T-helper 17 cell (primary cell): ENCODE measurements at regions not wholly inside any gene's neighbourhood (a gene's known extent, or its start where the extent isn't known, plus 50 kb on each side); places are given as distances from the start of the nearest gene placed in this dataset.

Experiments
- ATAC-seq: fragments of 150-1000 bp; cut with Tn5 transposase; 2 replicates; pipeline ENCODE4 v1.10.0; 2021; ENCODE audit warnings: mild to moderate bottlenecking, moderate library complexity
- DNase-seq, 3 donors: peaks; one replicate each; pipeline versions ENCODE4 v3.0.0 to v3.0.0-alpha.2; 2020 to 2021
- H3K9me3 ChIP-seq: one replicate; pipeline ENCODE4 v1.7.0; 2013; ENCODE audit warnings: low read length, mild to moderate bottlenecking; ENCODE audit not compliant: control insufficient read depth, poor library complexity, severe bottlenecking
- H3K27ac Mint-ChIP-seq: one replicate; pipeline ENCODE4 v1.8.0; 2022; ENCODE audit warnings: mild to moderate bottlenecking, moderate library complexity, mixed read lengths
- H3K27me3 Mint-ChIP-seq: one replicate; pipeline ENCODE4 v1.8.0; 2022; ENCODE audit warnings: mixed read lengths
- H3K36me3 Mint-ChIP-seq: one replicate; pipeline ENCODE4 v1.8.0; 2022; ENCODE audit warnings: low read depth, mixed read lengths
- H3K4me1 Mint-ChIP-seq: one replicate; pipeline ENCODE4 v1.8.0; 2022; ENCODE audit warnings: mild to moderate bottlenecking, mixed read lengths
- H3K4me3 Mint-ChIP-seq: one replicate; pipeline ENCODE4 v1.8.0; 2022; ENCODE audit warnings: mild to moderate bottlenecking, moderate library complexity, mixed read lengths

DNA sequence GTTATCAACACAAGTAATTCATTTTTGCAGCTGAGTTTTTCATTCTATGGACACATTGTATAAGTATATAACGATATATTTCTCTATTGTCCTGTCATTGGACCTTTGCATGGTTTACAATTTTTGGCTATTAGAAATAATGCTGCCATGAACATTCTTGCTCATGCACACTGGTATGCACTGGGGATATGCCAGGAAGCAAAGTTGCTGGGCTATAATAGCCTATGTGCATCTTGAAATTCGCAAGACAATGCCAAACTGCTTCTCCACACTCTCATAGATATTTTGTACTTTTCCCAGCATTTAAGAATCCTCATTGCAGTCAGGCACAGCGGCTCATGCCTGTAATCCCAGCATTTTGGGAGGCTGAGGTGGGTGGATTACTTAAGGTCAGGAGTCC is 852.6 kb upstream of the ID2 start:
- Mint-ChIP-seq H3K36me3 (peaks cover 2% of the 10 kb centered on the region), H3K27ac (no peak overlapping the region), H3K4me3 (no peak overlapping the region), H3K4me1 (peaks cover 11% of the 10 kb centered on the region), H3K27me3 (peaks cover 6% of the 10 kb centered on the region)
- ATAC-seq (no peak), DNase-seq (no peak)
- no peaks in the 10 kb centered on the region for H3K9me3 ChIP-seq

DNA sequence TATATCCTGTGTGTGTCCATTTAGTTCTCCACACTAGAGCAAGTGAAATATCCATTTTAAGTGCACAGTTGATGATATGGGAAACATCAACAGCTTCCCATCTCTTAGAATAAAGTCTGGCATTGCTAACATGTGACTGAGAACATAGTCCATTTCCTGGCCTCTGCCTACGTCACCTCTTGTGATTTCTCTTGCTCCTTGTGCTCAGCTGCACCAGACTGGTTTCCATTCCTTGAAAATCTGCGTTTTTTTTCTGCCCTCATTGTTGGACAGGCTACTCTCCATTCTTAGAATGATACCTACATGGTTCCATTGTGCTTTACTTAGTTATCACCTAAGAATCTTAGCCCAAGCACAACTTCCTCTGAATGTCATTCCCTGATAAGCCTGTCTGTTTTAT is 851.2 kb upstream of the ID2 start:
- Mint-ChIP-seq H3K36me3 (peaks cover 2% of the 10 kb centered on the region), H3K4me3 (no peak overlapping the region), H3K27ac (no peak overlapping the region), H3K27me3 (peaks cover 6% of the 10 kb centered on the region), H3K4me1 (peaks cover 9% of the 10 kb centered on the region)
- no peaks in the 10 kb centered on the region for H3K9me3 ChIP-seq
- no peak for ATAC-seq
- DNase-seq: no peak

DNA sequence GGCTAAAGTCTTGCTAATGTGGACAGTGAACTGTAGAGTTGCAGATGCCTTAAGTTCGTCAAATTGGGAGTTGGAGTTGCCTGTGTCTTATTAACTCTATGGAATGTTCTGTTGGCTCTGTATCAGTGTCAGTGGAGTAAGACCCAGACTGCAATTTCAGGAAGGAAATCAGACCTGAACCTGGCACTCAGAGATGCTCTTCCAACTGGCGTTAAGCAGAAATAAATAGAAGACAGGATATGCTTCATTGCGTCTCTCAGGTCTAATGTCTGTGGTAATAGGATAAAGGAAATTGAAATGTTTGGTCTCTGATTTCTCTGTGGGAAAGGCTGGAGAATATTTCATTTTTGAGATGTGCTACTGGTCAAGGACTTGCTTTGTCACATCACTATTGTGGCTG is 846.7 kb upstream of the ID2 start:
- H3K9me3 ChIP-seq: no peaks in the 10 kb centered on the region
- ATAC-seq (no peak), DNase-seq (no peak)
- Mint-ChIP-seq H3K4me1 (no peaks in the 10 kb centered on the region), H3K36me3 (no peaks in the 10 kb centered on the region), H3K4me3 (no peak overlapping the region), H3K27me3 (peaks cover 11% of the 10 kb centered on the region), H3K27ac (no peak overlapping the region)

DNA sequence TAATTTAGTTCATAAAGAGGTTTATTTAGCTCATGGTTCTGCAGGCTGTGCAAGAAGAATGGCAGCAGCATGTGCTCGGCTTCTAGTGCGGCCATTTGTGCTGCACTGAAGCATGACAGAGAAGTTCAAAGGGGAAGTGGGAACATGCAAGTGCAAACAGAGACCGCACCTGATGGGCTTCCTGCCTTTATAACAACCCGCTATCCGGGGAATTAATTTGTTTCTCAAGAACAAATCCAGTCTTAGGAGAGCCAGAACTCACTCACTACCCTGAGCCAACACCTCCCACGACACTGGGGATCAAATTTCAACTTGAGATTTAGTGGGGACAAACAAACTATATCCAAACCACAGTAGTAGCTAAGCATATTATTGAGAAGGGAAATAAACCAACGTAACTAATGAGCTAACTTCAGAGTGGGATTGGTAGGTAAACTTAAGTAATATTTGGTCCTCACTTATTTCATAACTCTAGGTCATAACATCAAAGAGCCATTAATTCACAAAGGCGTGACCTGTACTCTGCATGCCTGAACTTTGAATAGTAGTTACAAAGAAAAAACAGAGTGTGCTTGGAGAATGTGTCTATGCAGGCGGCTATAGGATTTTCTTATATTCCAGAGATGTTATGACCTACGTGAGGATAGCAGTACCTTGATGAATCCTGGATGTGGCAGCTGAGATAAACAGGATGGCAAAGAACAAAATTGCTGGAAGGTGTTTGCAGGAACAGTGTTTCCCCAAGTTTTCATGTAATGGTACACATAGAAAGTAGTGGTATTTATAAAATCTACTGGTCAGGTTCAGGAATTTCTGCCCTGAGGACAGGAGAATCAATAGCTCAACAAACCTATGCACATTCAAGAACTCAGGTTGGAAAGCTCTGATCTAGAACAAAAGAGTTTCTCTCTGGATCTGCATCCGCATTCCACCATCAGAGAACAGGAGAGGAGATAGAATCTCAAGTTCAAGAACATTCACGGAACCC is 845.9 kb upstream of the ID2 start:
- Mint-ChIP-seq H3K4me3 (no peak overlapping the region), H3K4me1 (no peaks in the 10 kb centered on the region), H3K27ac (no peak overlapping the region), H3K36me3 (no peaks in the 10 kb centered on the region), H3K27me3 (peaks cover 5% of the 10 kb centered on the region)
- DNase-seq (no peak), ATAC-seq (no peak)
- no peaks in the 10 kb centered on the region for H3K9me3 ChIP-seq

DNA sequence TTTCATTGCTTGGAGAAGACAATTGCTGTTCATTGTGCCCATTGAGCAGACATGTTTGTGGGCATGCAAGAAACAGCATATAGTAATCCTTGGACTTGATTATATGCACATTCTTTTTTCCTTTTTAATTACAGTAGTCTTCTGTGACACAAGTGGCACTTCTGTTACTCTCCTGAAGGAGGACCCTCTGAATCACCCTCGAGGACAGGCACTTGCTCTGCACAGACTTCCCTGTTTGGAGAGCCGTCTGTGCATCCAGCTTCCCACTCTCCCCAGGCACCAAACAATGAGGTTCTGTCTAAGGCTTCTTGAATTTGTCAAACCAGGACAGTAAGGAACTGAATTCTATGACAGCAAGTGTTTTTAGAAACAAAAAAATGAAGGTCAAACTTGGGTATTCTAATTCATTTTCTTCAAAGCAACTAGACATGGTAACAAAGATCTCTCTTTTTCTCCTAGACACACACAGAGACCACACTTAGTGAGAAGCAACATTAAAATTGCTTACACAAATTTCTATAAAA is 844.6 kb upstream of the ID2 start:
- no peaks in the 10 kb centered on the region for H3K9me3 ChIP-seq
- DNase-seq: no peak
- Mint-ChIP-seq H3K4me3 (no peak overlapping the region), H3K4me1 (peaks cover 2% of the 10 kb centered on the region), H3K36me3 (no peaks in the 10 kb centered on the region), H3K27me3 (peaks cover 5% of the 10 kb centered on the region), H3K27ac (no peak overlapping the region)
- no peak for ATAC-seq

DNA sequence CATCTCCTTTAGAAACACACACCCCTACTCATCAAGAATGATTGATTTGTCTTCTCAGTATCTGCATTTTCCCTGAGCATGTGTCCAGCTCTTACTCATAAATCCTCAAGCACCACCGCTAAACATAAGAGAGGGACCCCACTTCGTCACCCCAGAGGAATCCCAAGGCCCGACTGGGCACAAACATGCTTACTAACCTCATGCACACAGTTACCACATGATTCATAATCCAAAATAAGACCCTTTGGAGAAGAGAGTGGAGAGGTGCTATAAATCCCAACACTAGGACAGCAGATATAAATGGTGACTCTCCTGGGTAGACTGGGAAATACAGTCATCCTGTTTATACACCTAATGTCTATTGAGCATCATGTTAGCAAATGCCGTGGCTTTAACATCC is 843.2 kb upstream of the ID2 start:
- no peak overlapping the region for H3K27ac Mint-ChIP-seq
- peaks cover 2% of the 10 kb centered on the region for H3K4me1 Mint-ChIP-seq
- no peak for DNase-seq
- no peak overlapping the region for H3K4me3 Mint-ChIP-seq
- peaks cover 5% of the 10 kb centered on the region for H3K27me3 Mint-ChIP-seq
- no peaks in the 10 kb centered on the region for H3K36me3 Mint-ChIP-seq
- no peak for ATAC-seq
- H3K9me3 ChIP-seq: no peaks in the 10 kb centered on the region

DNA sequence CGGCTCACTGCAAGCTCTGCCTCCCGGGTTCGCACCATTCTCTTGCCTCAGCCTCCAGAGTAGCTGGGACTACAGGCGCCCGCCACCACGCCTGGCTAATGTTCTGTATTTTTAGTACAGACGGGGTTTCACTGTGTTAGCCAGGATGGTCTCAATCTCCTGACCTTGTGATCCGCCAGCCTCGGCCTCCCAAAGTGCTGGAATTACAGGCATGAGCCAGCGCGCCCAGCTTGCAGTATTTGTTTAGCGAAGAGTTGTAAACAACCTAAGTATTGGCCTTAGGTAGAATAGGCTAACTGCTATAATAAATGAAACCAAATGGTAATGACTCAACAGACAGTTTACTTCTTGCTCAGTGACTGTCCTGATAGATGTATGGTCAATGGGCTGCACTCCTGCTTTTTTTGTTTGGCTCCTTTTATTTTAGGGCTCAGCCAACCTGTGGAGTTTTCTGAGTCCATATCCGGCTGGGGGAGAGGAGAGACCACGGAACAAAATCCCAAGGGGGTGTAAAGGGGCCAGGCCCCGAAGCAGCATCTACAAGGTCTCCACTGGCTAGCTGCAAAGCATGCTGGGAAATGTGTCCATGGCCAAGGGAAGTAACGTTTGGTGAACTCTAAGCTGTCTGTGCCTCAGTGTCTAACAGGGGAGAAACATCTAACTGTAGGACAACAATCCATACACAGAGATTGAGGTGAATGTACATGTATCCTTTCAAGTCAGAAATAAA is 841.0 kb upstream of the ID2 start:
- Mint-ChIP-seq H3K27ac (no peak overlapping the region), H3K4me3 (no peak overlapping the region), H3K4me1 (peaks cover 2% of the 10 kb centered on the region), H3K27me3 (peaks cover 5% of the 10 kb centered on the region), H3K36me3 (no peaks in the 10 kb centered on the region)
- no peaks in the 10 kb centered on the region for H3K9me3 ChIP-seq
- DNase-seq (no peak), ATAC-seq (no peak)

DNA sequence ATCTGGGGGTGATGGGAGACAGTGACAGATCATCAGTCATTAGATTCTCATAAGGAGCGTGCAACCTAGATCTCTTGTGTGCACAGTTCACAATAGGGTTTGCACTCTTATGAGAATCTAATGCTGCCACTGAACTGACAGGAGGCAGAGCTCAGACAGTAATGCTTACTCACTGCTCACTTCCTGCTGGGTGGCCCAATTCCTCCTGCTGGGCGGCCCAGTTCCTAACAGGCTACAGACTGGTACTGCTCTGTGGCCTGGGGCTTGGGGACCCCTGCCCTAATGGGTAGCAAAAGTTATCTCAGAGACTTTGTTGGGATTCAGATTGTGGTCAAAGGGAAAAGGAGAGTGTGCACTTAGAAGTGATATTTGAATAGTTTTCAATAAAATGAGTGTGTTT is 840.1 kb upstream of the ID2 start:
- DNase-seq (no peak), ATAC-seq (no peak)
- Mint-ChIP-seq H3K4me1 (peaks cover 2% of the 10 kb centered on the region), H3K4me3 (no peak overlapping the region), H3K27ac (no peak overlapping the region), H3K27me3 (peaks cover 5% of the 10 kb centered on the region), H3K36me3 (no peaks in the 10 kb centered on the region)
- no peaks in the 10 kb centered on the region for H3K9me3 ChIP-seq

DNA sequence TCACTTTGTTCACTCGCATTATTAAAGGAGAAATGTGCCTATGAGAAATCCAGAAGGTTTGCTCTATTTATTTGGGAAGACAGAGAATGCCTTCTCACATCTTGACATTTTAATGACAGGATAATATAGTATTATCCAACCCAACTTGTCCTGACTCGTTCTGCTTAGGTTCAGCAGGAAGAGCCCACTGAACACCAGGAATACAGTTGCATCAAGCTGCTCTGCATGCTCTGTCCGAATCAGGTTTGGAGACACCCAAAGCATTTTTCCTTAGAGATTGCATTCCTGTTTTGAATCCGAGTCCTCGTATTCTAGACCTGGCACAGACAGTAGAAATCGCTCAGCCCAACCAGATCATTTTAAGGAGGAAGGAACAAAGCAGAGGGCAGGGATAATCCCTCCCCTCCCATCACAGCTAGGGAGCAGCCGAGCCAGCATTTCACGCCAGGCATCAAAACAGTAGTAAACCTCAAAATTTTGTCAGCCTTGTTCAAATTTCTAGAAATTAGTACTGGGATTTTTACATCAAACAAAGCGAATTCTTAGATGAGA is 837.4 kb upstream of the ID2 start:
- Mint-ChIP-seq H3K27ac (no peak overlapping the region), H3K4me3 (no peak overlapping the region), H3K36me3 (peaks cover 2% of the 10 kb centered on the region), H3K27me3 (no peaks in the 10 kb centered on the region), H3K4me1 (peaks cover 8% of the 10 kb centered on the region)
- no peaks in the 10 kb centered on the region for H3K9me3 ChIP-seq
- ATAC-seq (no peak), DNase-seq (no peak)

DNA sequence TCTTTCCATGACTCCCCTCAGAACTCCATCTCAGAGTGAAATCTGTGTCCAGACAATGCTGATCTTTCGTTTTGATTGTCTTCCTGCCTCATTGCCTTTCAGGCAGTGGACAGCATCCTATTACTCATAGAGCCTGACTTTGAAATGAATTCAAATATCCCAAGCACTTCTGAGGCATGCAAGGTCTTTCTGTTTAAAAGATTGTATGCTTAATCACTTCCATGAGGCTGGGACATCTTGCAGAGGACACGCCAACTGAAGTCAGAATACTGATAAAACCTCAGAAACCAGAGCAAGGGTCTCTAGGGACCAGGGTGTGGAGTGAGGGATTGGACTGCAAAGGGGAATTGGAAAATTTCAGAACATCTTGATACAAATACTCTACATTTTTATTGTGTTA is 836.5 kb upstream of the ID2 start:
- no peak overlapping the region for H3K4me3 Mint-ChIP-seq
- peaks cover 8% of the 10 kb centered on the region for H3K4me1 Mint-ChIP-seq
- no peaks in the 10 kb centered on the region for H3K27me3 Mint-ChIP-seq
- DNase-seq (no peak), ATAC-seq (no peak)
- H3K36me3 Mint-ChIP-seq: peaks cover 2% of the 10 kb centered on the region
- no peaks in the 10 kb centered on the region for H3K9me3 ChIP-seq
- H3K27ac Mint-ChIP-seq: no peak overlapping the region

DNA sequence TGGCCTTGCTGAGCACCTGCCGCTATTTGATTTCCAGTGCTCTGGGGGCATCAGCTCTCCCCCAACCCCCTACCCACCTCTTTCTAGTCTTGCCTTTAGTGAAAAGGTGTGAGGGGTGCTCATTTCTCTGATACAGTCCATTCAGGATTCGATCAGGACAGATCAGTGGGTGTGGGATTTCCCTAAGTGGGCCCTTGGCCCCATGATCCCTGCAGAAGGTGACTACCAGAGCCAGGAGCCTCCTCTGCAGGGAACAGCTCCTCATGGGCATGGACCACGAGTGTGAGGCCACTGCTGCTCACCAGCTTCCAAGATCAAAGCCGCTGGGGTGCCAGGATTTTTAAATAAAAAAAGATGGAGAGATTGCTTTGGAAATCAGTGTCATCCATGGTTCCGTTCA is 835.2 kb upstream of the ID2 start:
- H3K9me3 ChIP-seq: no peaks in the 10 kb centered on the region
- ATAC-seq (no peak), DNase-seq (no peak)
- Mint-ChIP-seq H3K36me3 (peaks cover 2% of the 10 kb centered on the region), H3K4me3 (no peak overlapping the region), H3K4me1 (peaks cover 8% of the 10 kb centered on the region), H3K27ac (no peak overlapping the region), H3K27me3 (no peaks in the 10 kb centered on the region)

DNA sequence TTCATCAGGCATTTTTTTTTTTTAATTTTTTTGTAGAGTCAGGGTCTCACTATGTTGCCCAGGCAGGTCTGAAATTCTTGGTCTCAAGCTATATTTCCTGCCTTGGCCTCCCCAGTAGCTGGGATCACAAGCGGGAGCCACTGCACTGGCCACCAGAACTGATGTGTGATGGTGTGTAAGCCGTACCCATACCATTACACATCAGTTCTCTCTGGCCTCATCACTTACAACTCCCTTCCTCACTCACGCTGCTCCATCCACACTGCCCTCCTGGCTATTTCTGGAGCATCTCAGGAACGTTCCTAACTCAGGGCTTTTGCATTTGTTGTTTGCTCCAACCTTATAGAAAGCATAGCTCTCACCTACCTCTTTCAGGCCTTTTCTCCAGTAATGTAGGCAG is 834.5 kb upstream of the ID2 start:
- Mint-ChIP-seq H3K36me3 (peaks cover 2% of the 10 kb centered on the region), H3K27me3 (no peaks in the 10 kb centered on the region), H3K27ac (no peak overlapping the region), H3K4me1 (peaks cover 5% of the 10 kb centered on the region), H3K4me3 (no peak overlapping the region)
- ATAC-seq: no peak
- no peaks in the 10 kb centered on the region for H3K9me3 ChIP-seq
- no peak for DNase-seq

DNA sequence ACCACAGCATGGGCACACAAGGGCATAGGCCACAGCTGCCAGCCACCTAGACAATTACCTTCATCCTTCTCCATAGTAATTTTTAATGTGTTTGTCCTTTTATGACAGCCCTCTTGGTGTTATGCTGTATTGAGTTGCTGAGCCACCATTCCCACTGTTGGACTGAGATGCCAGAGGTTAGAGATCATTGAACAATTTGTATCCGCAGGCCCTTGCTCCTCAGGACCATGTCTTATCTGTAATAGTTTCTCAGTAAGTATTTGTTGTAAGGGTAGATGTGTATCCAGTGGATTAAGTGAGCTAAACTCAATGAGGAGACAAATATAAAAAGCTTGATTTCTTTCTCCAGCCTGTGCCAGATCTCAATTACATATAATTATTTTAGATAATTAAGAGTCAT is 832.8 kb upstream of the ID2 start:
- peaks cover 2% of the 10 kb centered on the region for H3K36me3 Mint-ChIP-seq

More for the DNA sequence above, 832.8 kb upstream of the ID2 start:
- DNase-seq: no peak
- no peaks in the 10 kb centered on the region for H3K9me3 ChIP-seq
- Mint-ChIP-seq H3K4me3 (no peak overlapping the region), H3K27ac (no peak overlapping the region), H3K27me3 (peaks cover 6% of the 10 kb centered on the region), H3K4me1 (peaks cover 5% of the 10 kb centered on the region)
- no peak for ATAC-seq
